ENCODE measurements at regions not wholly inside any gene's neighbourhood (a gene's known extent, or its start where the extent isn't known, plus 50 kb on each side); places are given as distances from the start of the nearest gene placed in this dataset.
"Not testable (repeated sequence)": the region's sequence is repeated elsewhere in the genome, so short reads cannot be mapped to it uniquely, and the experiment has no call there.

DNA sequence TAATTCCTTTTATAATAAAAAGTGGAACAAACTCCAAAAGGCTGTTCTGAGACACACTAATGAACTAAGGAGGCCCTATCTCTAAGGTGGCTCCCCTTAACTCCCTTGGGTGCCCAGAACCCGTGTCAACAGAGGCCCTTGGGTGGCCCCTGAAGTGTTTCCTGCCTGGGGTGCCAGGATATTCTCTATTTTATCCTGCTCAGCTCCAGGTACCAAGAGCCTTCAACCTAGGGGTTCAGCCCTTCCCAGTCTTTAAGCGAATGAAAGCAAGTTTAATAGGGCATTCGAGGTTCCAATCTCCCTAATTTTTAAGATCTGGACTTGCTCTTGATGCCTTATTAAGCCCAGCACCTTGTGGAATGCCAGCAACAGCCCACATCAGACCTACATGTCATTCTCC is 64.4 kb upstream of the MYO3A start:
- TF ChIP-seq, protein P1, sequence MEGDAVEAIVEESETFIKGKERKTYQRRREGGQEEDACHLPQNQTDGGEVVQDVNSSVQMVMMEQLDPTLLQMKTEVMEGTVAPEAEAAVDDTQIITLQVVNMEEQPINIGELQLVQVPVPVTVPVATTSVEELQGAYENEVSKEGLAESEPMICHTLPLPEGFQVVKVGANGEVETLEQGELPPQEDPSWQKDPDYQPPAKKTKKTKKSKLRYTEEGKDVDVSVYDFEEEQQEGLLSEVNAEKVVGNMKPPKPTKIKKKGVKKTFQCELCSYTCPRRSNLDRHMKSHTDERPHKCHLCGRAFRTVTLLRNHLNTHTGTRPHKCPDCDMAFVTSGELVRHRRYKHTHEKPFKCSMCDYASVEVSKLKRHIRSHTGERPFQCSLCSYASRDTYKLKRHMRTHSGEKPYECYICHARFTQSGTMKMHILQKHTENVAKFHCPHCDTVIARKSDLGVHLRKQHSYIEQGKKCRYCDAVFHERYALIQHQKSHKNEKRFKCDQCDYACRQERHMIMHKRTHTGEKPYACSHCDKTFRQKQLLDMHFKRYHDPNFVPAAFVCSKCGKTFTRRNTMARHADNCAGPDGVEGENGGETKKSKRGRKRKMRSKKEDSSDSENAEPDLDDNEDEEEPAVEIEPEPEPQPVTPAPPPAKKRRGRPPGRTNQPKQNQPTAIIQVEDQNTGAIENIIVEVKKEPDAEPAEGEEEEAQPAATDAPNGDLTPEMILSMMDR (conservative IDR thresholded peaks at IDR 0.05) = no peak
- no peak for DNase-seq (ENCODE audit: low read depth, low spot score)
- peaks cover 4% of the 10 kb centered on the region for H3K27me3 Mint-ChIP-seq (ENCODE audit: low read depth)
- H3K36me3 Mint-ChIP-seq (ENCODE audit: low read depth) = no peaks in the 10 kb centered on the region
- no peaks in the 10 kb centered on the region for H3K9me3 Mint-ChIP-seq
- H3K4me1 Mint-ChIP-seq = peaks cover 8% of the 10 kb centered on the region
- H3K4me3 Mint-ChIP-seq = no peak overlapping the region
- H3K27ac Mint-ChIP-seq (ENCODE audit: unreplicated experiment) = no peak overlapping the region

DNA sequence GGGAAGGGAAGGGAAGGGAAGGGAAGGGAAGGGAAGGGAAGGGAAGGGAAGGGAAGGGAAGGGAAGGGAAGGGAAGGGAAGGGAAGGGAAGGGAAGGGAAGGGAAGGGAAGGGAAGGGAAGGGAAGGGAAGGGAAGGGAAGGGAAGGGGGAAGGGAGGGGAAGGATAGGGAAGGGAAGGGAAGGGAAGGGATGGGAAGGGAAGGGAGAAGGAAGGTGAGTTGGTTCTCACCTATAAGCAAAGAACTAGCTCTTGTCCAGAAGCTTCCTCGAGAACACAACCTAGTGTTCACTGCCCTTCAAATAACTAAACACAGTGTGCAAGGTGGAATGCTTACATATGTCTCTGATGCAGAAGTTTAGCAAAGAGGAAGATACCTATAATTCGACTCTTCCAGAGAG is 59.6 kb upstream of the MYO3A start:
- H3K9me3 Mint-ChIP-seq; H3K4me3 Mint-ChIP-seq; H3K27ac Mint-ChIP-seq (ENCODE audit: unreplicated experiment): not testable (repeated sequence)

DNA sequence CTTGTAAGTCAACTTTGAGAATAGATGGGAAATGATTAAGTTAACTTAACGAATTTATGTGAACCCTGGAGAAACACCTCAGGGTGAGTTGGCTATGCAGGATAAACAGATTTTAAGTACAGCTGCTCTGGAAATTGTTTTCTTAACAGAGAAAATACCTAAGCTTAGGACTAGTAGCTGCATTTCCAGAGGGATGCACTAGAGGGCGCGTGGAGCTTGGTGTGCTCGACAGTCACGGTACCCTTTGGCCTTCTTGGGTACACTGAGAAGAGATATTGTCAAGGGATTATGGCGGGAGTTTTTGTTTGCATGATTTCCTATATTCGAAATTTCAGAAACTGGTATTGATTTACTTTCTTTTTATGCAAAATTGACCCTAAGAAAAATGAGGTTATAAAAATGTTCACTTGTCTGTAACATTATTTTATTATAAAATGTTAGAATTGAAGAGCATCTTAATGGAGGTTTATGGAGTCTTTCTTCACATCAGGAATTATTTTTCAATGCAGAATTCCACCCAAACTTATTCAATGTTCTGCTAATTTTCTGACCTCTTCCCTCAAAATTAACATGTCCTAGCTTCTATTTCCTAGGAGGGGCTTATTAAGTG is 58.4 kb upstream of the MYO3A start:
- Mint-ChIP-seq H3K4me1 (no peaks in the 10 kb centered on the region), H3K27ac (ENCODE audit: unreplicated experiment) (no peak overlapping the region), H3K4me3 (no peak overlapping the region), H3K36me3 (ENCODE audit: low read depth) (no peaks in the 10 kb centered on the region), H3K9me3 (no peaks in the 10 kb centered on the region), H3K27me3 (ENCODE audit: low read depth) (peaks cover 4% of the 10 kb centered on the region)
- DNase-seq (ENCODE audit: low read depth, low spot score) = peak; percentile 84
- TF ChIP-seq, protein P1 (conservative IDR thresholded peaks at IDR 0.05) = peak; percentile 90

More for the DNA sequence above, 59.6 kb upstream of the MYO3A start:
- H3K4me1 Mint-ChIP-seq; H3K36me3 Mint-ChIP-seq (ENCODE audit: low read depth); DNase-seq (ENCODE audit: low read depth, low spot score); H3K27me3 Mint-ChIP-seq (ENCODE audit: low read depth): not testable (repeated sequence)

DNA sequence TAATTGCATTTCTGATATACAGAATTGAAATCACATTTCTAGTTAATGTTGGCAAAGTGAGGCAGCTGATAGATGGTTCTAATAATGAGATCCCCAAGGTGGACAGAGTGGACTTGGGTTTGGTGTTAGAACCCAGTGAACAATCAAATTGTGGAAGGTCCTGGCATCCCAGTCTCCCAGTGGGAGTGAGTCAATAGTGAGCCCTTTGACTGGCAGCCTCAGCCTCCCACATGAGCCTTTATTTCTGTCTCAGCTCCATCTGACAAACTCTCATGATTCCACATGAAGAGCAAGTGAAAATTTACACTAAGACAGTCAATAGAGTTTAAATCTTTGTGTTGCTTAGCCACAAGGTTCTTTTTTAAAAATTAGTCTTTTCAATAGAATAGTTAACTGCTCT is 56.7 kb upstream of the MYO3A start:
- TF ChIP-seq, protein P1 (conservative IDR thresholded peaks at IDR 0.05) = no peak
- no peak overlapping the region for H3K27ac Mint-ChIP-seq (ENCODE audit: unreplicated experiment)
- H3K27me3 Mint-ChIP-seq (ENCODE audit: low read depth) = peaks cover 4% of the 10 kb centered on the region
- H3K4me1 Mint-ChIP-seq = no peaks in the 10 kb centered on the region
- no peak overlapping the region for H3K4me3 Mint-ChIP-seq
- DNase-seq (ENCODE audit: low read depth, low spot score) = no peak
- no peaks in the 10 kb centered on the region for H3K9me3 Mint-ChIP-seq
- no peaks in the 10 kb centered on the region for H3K36me3 Mint-ChIP-seq (ENCODE audit: low read depth)
